ENCODE measurements at regions not wholly inside any gene's neighbourhood (a gene's known extent, or its start where the extent isn't known, plus 50 kb on each side); places are given as distances from the start of the nearest gene placed in this dataset.
"Not testable (repeated sequence)": the region's sequence is repeated elsewhere in the genome, so short reads cannot be mapped to it uniquely, and the experiment has no call there.

DNA sequence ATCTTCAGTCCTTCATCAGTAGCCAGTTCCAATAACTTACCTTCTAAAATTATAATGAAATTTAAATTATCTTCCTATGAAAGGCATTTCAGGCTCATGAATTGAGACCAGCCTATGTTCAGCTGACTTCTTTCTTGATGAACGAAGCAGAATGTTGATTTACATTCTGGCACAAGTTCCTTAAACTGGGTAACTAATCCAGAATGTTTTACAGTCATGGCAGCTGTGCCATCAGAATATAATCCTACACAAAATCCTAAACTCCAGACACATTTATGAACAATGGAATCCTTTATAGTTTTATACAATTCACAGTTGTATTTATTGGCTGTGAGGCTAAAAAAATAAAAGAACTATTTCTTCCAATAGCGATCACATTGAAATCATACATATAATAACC lies 97.3 kb upstream of the CPM start:
- no peak for DNase-seq

- no peak for DNase-seq
These were observed 103.6 kb upstream of the CPM start for GRCh38 chr12:69036533-69036932.

GRCh38 chr12:69036999-69037398 lies 104.0 kb upstream of the CPM start:
- no peak for DNase-seq

GRCh38 chr12:69039911-69040310 lies 106.9 kb upstream of the CPM start:
- DNase-seq: no peak

GRCh38 chr12:69042557-69042956 lies 109.6 kb upstream of the CPM start:
- DNase-seq: no peak

DNA sequence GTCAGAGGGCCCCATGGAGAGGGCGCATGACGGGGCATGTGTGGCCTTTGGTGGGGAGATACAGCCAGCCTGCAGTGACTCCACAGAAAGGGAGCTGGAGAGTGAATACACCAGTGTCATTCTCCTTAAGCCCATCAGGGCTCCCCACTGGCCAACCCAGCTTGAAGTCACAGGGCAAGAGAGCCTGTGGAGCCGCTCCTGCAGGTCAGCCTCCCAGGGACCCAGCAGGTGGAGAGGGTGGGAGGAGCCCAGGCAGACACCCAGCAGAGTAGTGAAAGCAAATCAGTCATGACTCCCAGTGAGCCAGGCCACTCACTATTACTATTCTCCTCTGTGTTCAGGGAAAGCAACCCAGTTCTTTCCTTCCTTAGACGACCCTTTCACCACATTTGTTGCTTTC lies 110.0 kb upstream of the CPM start:
- no peak for DNase-seq

DNA sequence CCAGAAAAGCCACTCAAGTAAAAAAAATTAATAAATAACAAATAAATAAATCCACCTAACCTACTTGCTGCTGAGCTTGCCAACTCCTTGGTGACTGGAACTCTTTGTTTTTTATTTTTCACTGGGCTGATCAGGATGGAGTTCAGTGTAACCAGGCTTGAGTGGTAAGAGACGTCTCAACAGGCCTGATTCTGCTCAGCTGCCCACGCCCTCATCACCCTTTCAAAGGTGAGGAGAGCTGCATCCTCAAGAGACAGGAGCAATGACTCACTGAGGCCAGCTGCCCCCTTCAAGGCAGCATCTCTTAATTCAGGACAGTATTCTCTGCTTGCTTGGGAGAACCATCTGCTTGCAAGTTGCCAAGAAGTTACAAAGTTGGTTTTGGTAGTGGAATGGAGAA lies 111.9 kb upstream of the CPM start:
- no peak for DNase-seq

GRCh38 chr12:69045430-69045829 lies 112.5 kb upstream of the CPM start:
- DNase-seq: no peak

DNA sequence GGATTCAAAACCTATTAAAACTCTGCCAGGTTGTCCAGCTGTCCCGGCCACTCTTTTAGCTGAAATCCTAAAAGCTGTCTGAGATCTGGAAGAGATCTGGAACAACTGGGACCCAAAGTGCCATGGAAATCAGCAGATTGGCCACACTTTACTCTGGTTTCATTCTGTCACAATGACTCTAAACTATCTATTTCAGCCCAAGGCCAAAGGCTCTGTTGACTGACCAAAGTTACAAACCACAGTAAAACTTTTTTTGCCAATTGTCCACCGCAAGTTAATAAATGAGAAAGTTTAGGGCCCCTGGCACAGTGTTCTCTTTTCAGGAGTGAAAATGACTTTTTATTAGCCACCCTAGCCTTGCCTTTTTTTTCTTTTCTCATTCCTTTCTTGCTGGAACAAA lies 113.4 kb upstream of the CPM start:
- DNase-seq: no peak

DNA sequence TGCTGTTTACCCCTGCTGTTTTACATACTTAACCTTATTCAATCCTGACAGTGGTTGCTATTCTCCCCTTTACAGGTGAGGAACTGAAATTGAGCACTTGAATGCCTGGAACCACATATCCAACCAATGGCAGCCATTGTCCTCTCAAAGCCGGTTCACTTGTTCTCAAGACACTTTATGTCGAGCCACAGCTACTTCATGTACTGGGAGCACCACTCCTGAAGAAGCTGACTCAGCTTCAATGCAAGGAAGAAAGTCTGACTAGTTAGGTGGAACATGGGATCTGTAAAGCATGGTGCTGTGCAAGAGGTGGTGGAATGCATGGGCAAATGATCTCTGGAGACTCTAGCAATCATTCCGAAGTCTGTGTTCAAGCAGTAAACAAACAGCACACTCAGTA lies 113.9 kb upstream of the CPM start:
- no peak for DNase-seq

- DNase-seq: no peak
These were observed 115.0 kb upstream of the CPM start for GRCh38 chr12:69047990-69048389.

DNA sequence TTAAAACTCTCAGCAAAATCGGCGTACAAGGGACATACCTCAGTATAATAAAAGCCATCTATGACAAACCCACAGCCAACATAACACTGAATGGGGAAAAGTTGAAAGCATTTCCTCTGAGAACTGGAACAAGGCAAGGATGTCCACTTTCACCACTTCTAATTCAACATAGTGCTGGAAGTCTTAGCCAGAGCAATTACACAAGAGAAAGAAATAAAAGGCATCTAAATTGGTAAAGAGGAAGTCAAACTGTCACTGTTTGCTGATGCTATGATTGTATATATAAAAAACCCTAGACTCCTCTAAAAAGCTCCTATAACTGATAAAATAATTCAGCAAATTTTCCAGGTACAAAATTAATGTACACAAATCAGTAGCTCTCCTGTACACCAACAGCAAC lies 116.9 kb upstream of the CPM start:
- DNase-seq: not testable (repeated sequence)

- no peak for DNase-seq
These were observed 119.8 kb upstream of the CPM start for GRCh38 chr12:69052613-69053408.

DNA sequence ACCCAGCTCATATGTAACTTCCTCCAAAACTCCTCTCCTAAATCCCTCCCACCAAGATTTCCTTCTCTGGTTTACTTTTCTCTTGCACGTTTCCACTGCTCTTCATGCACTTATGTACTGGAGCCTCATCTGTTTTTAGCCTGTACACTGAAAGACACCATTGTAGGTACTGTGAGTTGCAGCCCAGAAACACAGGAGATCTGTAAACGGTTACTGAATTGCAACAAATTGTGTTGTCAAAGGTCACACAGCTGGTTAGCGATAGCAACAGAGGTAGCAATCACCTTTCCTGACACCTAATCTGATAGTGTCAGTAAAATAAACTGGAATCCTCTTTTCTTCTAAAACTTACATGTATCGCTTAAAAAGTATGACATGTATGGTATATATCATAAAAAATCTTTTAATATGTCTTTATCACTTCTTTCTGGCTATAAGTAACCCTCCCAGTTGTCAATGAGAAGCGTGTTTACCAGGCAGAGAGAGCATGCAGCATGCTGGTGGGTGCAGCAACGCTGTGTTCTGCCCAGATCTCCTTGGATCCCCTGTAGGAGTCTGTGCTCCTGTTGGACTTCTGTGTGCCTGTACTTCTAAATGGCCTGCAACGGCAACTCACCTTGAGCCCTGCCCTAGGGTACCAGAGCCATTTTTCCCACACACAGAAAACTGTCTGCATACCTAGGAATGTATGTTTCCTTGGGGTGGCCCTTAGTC lies 121.5 kb upstream of the CPM start:
- DNase-seq: no peak

GRCh38 chr12:69055280-69055679 lies 122.3 kb upstream of the CPM start:
- DNase-seq: no peak

DNA sequence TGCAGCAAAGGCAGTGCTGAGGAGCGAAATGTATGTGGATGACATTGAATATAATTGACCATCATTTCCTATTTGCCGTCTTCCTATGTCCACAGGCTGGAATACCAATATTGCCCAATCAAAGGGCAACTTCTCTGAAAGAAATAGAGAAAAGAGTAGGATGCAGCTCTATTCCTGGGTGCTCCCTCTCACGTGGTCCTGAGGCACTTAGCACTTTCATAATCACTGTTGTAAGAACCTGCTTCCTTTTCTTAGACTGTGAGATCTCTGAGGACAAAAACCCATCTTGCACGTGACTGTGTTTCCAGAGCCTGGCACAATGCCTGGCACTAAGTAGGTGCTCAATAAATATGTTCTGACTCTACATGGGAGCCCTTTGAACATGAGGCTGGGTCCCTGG lies 122.7 kb upstream of the CPM start:
- no peak for DNase-seq

GRCh38 chr12:69056743-69057515 lies 124.0 kb upstream of the CPM start:
- DNase-seq: no peak

DNA sequence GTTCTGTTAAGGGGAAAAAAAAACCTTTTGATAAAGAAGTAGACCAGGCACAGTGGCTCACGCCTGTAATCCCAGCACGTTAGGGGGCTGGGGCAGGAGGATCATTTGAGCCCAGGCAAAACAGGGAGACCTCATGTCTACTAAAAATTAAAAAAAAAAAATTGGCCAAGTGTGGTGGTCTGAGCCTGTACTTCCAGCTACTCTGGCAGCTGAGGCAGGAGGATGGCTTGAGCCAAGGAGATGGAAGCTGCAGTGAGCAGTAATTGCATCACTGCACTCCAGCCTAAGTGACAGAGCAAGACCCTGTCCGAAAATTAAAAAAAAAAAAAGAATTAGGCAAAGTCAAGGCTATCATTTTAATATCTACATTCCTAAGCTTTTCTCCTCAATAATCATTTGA lies 124.8 kb upstream of the CPM start:
- DNase-seq: no peak

GRCh38 chr12:69059465-69060457 lies 126.8 kb upstream of the CPM start:
- DNase-seq: no peak

GRCh38 chr12:69061574-69061973 lies 128.6 kb upstream of the CPM start:
- no peak for DNase-seq

- no peak for DNase-seq
These were observed 129.8 kb upstream of the CPM start for GRCh38 chr12:69062621-69063237.
